ENCODE measurements at regions not wholly inside any gene's neighbourhood (a gene's known extent, or its start where the extent isn't known, plus 50 kb on each side); places are given as distances from the start of the nearest gene placed in this dataset.
"Not testable (repeated sequence)": the region's sequence is repeated elsewhere in the genome, so short reads cannot be mapped to it uniquely, and the experiment has no call there.

DNA sequence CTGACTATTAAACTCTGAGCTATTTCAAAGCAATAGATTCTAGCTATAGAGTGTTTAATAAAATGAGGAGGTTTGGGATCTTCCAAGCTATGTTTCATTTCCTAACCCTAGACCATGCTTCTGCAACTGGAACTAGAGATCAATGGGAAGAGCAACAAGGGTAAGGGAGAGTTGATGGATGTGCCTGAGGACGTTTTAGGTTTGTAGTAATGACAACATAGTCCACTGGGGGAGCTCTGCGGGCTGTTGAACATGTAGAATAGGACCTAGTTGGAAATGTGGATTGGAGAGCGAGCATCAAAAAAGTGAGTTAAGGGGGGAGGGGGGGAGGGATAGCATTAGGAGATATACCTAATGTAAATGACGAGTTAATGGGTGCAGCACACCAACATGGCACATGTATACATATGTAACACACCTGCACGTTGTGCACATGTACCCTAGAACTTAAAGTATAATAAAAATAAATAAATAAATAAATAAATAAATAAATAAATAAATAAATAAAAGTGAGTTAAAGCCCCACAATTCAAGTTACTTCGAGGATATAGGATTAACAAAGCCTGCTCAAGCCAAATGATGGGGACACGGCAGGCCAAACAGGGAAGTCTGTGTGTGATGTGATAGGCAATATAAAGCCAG is 165.7 kb upstream of the HES1 start:
- TF ChIP-seq CTCF (IDR thresholded peaks at IDR 0.05): peak in 1 of 3 donors; percentile 21
- TF ChIP-seq POLR2A, POLR2AphosphoS5 (IDR thresholded peaks at IDR 0.05): not testable (repeated sequence)
